WTC11 (cell line): ENCODE measurements at regions not wholly inside any gene's neighbourhood (a gene's known extent, or its start where the extent isn't known, plus 50 kb on each side); places are given as distances from the start of the nearest gene placed in this dataset.

ENCODE experiments used
- ATAC-seq: fragments of 200-7000 bp; cut with Tn5 transposase; 2 replicates; pipeline ENCODE4 v1.10.0; 2021; ENCODE audit warnings: mild to moderate bottlenecking, moderate library complexity
- CTCF ChIA-PET: fragments of 300-600 bp; sonication (Branson Sonifier 250); formaldehyde crosslinking; loops from one replicate; lab custom pipeline; 2021; ENCODE audit warnings: antibody characterized with exemption; lab: Charles Lee
- POLR2A ChIA-PET: fragments of 350-600 bp; sonication (Branson Sonifier 250); formaldehyde crosslinking; loops from one replicate; lab custom pipeline; 2021; ENCODE audit warnings: antibody characterized with exemption; lab: Charles Lee
- DNase-seq: peaks from one replicate; pipeline ENCODE4 v3.0.0; 2021; ENCODE audit warnings: low spot score
- H3K27ac Mint-ChIP-seq: 2 replicates; pipeline ENCODE4 v1.8.0; 2021; ENCODE audit warnings: mixed read lengths
- H3K27me3 Mint-ChIP-seq: 2 replicates; pipeline ENCODE4 v1.8.0; 2021; ENCODE audit warnings: low read depth, mild to moderate bottlenecking, moderate library complexity, mixed read lengths
- H3K36me3 Mint-ChIP-seq: 2 replicates; pipeline ENCODE4 v1.8.0; 2021; ENCODE audit warnings: mixed read lengths
- H3K4me1 Mint-ChIP-seq: 2 replicates; pipeline ENCODE4 v1.8.0; 2022; ENCODE audit warnings: mixed read lengths
- H3K4me3 Mint-ChIP-seq: 2 replicates; pipeline ENCODE4 v1.8.0; 2021; ENCODE audit warnings: mild to moderate bottlenecking, moderate library complexity, mixed read lengths
- H3K9me3 Mint-ChIP-seq: 2 replicates; pipeline ENCODE4 v1.8.0; 2021; ENCODE audit warnings: mixed read lengths
- AFF4 ChIP-seq: sonication (generic); formaldehyde crosslinking; IDR thresholded peaks from 2 replicates; pipeline ENCODE4 v1.8.1; 2023; ENCODE audit warnings: mild to moderate bottlenecking, missing genetic modification reagents, borderline replicate concordance
- AR ChIP-seq: fragments of 250-450 bp; sonication (Bioruptor Pico); IDR thresholded peaks from 2 replicates; pipeline ENCODE4 v1.9.0; 2021; ENCODE audit warnings: mild to moderate bottlenecking
- ARID4B ChIP-seq: sonication (generic); formaldehyde crosslinking; IDR thresholded peaks from 2 replicates; pipeline ENCODE4 v1.8.0; 2023; ENCODE audit warnings: missing genetic modification reagents, mild to moderate bottlenecking, borderline replicate concordance
- ATF1 ChIP-seq: sonication (generic); formaldehyde crosslinking; IDR thresholded peaks from 2 replicates; pipeline ENCODE4 v1.8.1; 2023; ENCODE audit warnings: mild to moderate bottlenecking, moderate library complexity, missing genetic modification reagents
- CBFB ChIP-seq: sonication (generic); formaldehyde crosslinking; IDR thresholded peaks from 2 replicates; pipeline ENCODE4 v1.8.1; 2022; ENCODE audit warnings: mild to moderate bottlenecking, low read depth, missing genetic modification reagents
- CDX4 ChIP-seq: fragments of 250-450 bp; sonication (Bioruptor Pico); IDR thresholded peaks from 2 replicates; pipeline ENCODE4 v1.9.0; 2021; ENCODE audit warnings: moderate library complexity, mild to moderate bottlenecking, inconsistent platforms, borderline replicate concordance
- ELF4 ChIP-seq: sonication (generic); formaldehyde crosslinking; IDR thresholded peaks from 2 replicates; pipeline ENCODE4 v1.8.1; 2022; ENCODE audit warnings: low read depth, mild to moderate bottlenecking, moderate library complexity, missing genetic modification reagents
- EMX1 ChIP-seq: fragments of 250-450 bp; sonication (Bioruptor Pico); IDR thresholded peaks from 2 replicates; pipeline ENCODE4 v1.8.0; 2021; ENCODE audit warnings: mild to moderate bottlenecking
- ETV6 ChIP-seq: sonication (generic); formaldehyde crosslinking; IDR thresholded peaks from 2 replicates; pipeline ENCODE4 v1.8.1; 2022; ENCODE audit warnings: mild to moderate bottlenecking, missing genetic modification reagents
- HMGXB4 ChIP-seq: sonication (generic); formaldehyde crosslinking; IDR thresholded peaks from 2 replicates; pipeline ENCODE4 v1.8.1; 2023; ENCODE audit warnings: mild to moderate bottlenecking, moderate library complexity, missing genetic modification reagents
- MXD4 ChIP-seq: fragments of 250-450 bp; sonication (Bioruptor Pico); IDR thresholded peaks from 2 replicates; pipeline ENCODE4 v1.8.0; 2021; ENCODE audit warnings: mild to moderate bottlenecking, moderate library complexity, borderline replicate concordance
- NFYB ChIP-seq: sonication (generic); formaldehyde crosslinking; conservative IDR thresholded peaks from 2 replicates; pipeline ENCODE4 v1.8.0; 2022; ENCODE audit warnings: low read depth, missing genetic modification reagents
- RELA ChIP-seq: sonication (generic); formaldehyde crosslinking; IDR thresholded peaks from 2 replicates; pipeline ENCODE4 v1.8.1; 2022; ENCODE audit warnings: missing genetic modification reagents, mild to moderate bottlenecking, borderline replicate concordance
- SMAD4 ChIP-seq: sonication (generic); formaldehyde crosslinking; IDR thresholded peaks from 2 replicates; pipeline ENCODE4 v1.8.0; 2022; ENCODE audit warnings: mild to moderate bottlenecking, missing genetic modification reagents
- USF2 ChIP-seq: sonication (generic); formaldehyde crosslinking; IDR thresholded peaks from 2 replicates; pipeline ENCODE4 v1.8.1; 2023; ENCODE audit warnings: mild to moderate bottlenecking, missing genetic modification reagents, moderate library complexity
- ZMAT4 ChIP-seq: fragments of 250-450 bp; sonication (Bioruptor Pico); IDR thresholded peaks from 2 replicates; pipeline ENCODE4 v1.9.0; 2021; ENCODE audit warnings: mild to moderate bottlenecking
- ZNF263 ChIP-seq: sonication (generic); formaldehyde crosslinking; IDR thresholded peaks from 2 replicates; pipeline ENCODE4 v1.8.1; 2022; ENCODE audit warnings: low read depth, mild to moderate bottlenecking, moderate library complexity, missing genetic modification reagents
- ZNF396 ChIP-seq: fragments of 250-450 bp; sonication (Bioruptor Pico); IDR thresholded peaks from 2 replicates; pipeline ENCODE4 v1.8.0; 2021; ENCODE audit warnings: mild to moderate bottlenecking, moderate library complexity, borderline replicate concordance

GRCh38 chr7:67478066-67478465 lies 481.4 kb downstream of the TYW1 start (continued):
- TF ChIP-seq MXD4 (CRISPR knock-in tag) (no peak), ATF1 (CRISPR knock-in tag) (no peak), ZNF263 (CRISPR knock-in tag) (no peak), SMAD4 (CRISPR knock-in tag) (no peak), ZMAT4 (CRISPR knock-in tag) (no peak), EMX1 (CRISPR knock-in tag) (no peak), AR (CRISPR knock-in tag) (no peak), ZNF396 (CRISPR knock-in tag) (no peak), NFYB (CRISPR knock-in tag) (no peak), ETV6 (CRISPR knock-in tag) (no peak), ELF4 (no peak), RELA (no peak)

GRCh38 chr7:67484244-67484751 lies 487.7 kb downstream of the TYW1 start:
- Mint-ChIP-seq H3K4me1 (peaks cover 17% of the 10 kb centered on the region), H3K27me3 (peaks cover 12% of the 10 kb centered on the region), H3K4me3 (peak overlapping the region; percentile 59), H3K36me3 (no peaks in the 10 kb centered on the region), H3K27ac (peak overlapping the region; percentile 43; the same call in 1 of the 2 replicates), H3K9me3 (peaks cover 16% of the 10 kb centered on the region)
- DNase-seq (peak; percentile 80), ATAC-seq (peak; percentile 86)
- ChIA-PET POLR2A (interaction anchor here (0.5 to 0.6 kb wide), 2 partner anchors 43 to 1822 kb away, joined by 3 read pairs; no protein-coding TSS in a partner anchor), CTCF (interaction anchor here (0.6 to 4.1 kb wide), 34 partner anchors 11 to 1946 kb away, joined by 3 to 52 read pairs (median 4); no protein-coding TSS in a partner anchor)
- TF ChIP-seq USF2 (CRISPR knock-in tag) = peak; percentile 35
- no peak for TF ChIP-seq ARID4B (CRISPR knock-in tag)
- no peak for TF ChIP-seq CBFB
- 0 out of 2 replicates have a peak, but pooled peaks have one; percentile 27 for TF ChIP-seq HMGXB4 (CRISPR knock-in tag)
- TF ChIP-seq AFF4 = no peak
- TF ChIP-seq CDX4 (CRISPR knock-in tag) = no peak
